Hematopoietic multipotent progenitor cell treated with erythropoietin and hydrocortisone succinate and interleukin-3 and kit ligand, for 6 days (in vitro differentiated cells): ENCODE measurements at regions not wholly inside any gene's neighbourhood (a gene's known extent, or its start where the extent isn't known, plus 50 kb on each side); places are given as distances from the start of the nearest gene placed in this dataset.
"Not testable (repeated sequence)": the region's sequence is repeated elsewhere in the genome, so short reads cannot be mapped to it uniquely, and the experiment has no call there.

Experiments
- DNase-seq: peaks from one replicate; pipeline ENCODE4 v3.0.0-alpha.2; 2015

DNA sequence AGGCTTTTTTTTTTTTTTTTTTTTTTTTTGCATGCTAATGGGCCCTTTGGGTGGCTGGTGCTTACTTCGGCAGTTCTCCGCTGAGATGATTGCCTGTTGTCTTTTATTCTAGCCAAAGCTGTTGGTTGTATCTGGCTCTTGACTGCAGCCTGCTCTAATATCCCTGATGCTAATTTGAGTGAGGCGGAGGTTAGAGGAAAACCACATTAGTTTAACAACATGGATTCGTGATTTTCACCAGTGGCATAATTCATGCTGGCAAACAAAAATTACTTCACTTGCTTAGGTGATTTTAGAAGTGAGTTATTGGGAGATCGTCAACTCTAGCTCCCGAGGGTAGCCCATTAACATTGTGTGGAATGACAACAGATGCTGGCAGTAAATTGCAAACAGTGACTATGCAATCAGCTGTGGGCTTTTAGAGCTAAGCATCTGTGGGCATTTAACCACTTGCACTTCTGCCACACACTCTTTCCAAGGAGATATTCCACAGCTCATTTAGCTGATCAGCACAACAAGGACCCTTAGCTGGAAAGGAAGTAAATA lies 97.6 kb upstream of the ZDHHC17 start:
- DNase-seq: no peak

DNA sequence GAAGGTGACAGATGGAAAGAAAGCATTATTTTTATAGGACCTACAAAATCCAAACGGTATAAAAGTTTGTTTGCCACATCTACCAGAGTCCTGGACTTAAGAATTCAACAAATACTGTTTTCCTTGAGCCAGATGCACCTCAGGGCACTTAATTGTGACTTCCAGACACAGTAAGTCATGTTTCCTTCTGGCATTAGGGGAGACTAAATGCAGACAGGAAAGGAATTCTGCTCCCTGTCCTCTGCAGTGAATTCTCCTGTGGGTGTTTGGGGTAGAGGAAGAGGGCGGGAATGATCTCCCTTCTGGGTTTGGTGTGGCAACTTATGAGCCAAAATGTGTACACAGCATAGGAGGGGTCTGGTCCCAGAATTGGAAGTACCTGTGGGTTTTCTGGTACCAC lies 93.9 kb upstream of the ZDHHC17 start:
- no peak for DNase-seq

DNA sequence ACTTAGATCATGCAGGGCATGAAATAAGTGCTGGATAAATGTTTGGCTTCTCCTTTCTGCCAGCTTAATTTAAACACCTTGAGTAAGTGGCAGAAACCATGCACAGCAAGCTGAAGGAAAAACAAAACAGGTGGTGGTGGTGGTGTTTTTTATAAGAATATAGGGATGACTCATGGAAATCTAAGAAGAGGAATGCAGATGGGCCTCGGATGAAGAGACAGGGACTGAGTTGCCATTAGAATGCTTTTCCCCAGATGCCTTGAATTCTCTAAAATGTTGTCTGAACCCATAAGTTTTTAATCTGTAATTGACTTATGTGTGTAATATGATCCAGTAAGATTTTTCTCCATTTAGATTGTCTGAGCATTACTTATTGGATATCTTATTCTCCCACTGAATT lies 93.1 kb upstream of the ZDHHC17 start:
- no peak for DNase-seq

DNA sequence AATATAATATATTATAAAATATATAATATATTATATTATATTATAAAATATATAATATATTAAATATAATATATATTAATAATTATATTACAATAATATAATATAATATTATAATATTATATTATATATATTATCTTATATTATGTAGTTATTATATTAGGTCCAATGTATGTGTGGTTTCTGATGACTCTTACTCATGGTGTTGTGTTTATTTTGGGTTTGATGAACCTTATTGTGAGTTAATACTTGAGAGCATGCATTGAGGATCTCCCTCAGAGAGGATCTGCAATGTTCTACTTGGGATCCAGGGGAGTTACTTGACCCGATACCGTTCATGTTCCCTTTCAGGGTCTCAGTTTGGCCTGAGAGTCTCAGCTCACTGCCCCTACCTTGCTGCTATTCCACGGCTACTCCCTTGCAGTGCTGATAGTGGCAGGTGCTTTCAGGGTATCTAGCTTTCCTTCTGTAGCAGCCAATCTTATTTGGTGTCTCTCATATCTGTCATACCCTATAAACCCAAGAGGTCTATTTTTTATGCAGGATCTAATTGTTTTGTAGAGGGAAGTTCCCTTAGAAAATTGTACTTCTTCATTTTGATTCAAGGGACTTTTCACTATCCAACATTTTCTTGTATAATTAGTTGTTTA lies 89.1 kb upstream of the ZDHHC17 start:
- DNase-seq: peak; percentile 10

DNA sequence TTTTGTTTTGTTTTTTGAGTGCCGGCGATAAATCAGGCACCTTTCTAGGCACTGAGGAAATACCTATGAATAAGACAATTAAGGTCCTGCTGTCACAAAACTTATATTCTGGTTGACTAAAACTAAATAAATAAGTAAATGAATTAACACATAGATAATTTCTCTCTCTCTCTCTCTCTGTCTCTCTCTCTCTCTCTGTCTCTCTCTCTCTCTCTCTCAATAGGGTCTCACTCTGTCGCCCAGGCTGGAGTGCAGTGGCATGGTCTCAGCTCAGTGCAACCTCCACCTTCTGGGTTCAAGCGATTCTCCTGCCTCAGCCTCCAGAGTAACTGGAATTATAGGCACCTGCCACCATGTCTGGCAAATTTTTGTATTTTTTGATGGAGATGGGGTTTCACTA lies 87.7 kb upstream of the ZDHHC17 start:
- DNase-seq: not testable (repeated sequence)

DNA sequence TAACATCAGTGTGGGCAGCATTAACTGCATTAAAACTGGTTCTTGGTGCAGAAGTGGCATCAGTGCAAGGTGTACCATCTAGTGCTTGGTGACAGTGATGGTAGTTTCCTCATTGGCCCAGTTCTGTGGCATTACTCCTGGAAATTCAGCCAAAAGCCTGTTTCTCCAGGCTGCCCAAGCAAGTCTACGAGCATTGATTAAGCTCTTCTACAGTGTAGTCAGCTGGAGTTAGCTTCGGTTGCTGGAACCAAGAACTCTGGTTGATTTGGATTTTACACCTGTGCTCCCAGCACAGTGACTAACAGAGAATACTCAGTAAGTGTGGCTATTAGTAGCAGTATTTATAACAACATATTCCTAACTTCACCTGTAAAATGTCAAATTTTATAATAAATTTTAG lies 84.9 kb upstream of the ZDHHC17 start:
- DNase-seq: no peak

DNA sequence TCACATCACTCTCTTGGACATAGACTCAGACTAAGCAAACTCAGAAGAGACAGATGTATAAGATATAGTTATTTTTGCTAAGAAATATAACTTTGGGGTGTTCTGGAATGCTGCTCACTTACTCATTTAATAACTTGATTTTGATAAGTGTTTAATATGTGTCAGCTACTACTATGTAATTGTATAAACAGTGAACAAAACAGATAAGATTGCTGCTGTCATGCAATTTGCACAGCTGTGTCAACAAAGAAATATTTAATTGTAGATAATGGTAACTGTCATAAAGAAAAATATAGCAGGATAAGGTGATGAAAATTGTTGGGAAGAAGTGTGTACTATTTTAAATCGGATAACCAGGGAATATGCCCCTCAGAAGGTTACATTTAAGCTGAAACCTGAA lies 84.1 kb upstream of the ZDHHC17 start:
- no peak for DNase-seq

DNA sequence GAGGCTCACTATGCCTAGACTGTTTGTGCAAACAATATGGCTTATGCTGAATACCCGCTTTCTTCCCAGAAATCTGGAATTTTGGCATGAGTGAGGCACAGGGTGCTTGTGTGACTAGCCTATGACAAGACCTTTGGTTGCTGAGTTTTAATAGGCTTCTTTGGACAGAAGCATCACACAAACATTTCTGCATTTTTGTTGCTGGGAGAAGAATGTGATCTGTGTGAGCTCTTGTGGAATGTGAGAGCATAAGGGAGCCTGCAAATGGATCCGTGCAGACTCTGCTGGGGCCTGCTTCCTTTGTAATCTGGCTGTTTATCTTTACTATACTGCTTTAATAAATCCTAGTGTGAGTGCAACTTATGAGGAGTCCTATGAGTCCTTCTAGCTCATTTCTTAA lies 83.0 kb upstream of the ZDHHC17 start:
- DNase-seq: no peak

DNA sequence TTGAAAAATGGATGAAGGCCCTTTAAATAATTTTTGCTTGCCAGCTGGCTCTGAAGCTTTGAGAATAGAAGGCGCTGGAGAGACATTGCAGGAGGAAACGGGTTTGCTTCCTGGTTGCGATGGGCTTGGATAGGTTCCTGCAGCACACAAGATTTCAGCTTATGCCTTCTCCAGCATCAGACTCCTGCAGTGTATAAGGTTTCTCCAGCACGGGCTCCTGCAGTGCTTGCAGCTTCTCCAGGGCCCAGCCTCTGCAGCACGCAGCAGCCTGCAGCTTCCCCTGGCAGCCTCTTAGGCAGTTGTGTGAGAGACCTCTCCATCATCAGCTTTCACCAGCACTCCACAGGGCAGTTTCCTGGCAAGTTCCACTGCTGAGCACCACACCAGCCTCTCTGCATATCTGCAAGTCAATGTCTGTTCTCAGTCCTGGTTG lies 78.7 kb upstream of the ZDHHC17 start:
- DNase-seq: peak; percentile 20

DNA sequence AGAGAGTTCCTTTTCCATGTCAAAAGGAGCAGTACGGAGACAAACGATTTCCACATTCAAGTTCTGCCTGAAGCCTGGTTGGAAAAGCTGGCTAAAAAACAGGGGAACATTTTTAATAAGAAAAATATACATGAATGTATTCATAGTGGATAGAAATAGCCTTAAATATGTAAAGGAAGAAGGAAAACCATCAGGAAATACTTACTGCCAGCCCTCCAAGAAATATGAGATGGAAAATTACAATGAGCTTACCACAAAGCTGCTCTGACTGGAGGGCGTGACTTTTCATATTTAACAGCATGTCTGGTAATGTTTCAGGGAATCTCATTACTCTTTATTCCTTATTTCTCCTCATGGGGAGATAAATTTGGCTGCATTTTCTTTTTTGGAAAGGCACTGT lies 75.9 kb upstream of the ZDHHC17 start:
- DNase-seq: no peak

DNA sequence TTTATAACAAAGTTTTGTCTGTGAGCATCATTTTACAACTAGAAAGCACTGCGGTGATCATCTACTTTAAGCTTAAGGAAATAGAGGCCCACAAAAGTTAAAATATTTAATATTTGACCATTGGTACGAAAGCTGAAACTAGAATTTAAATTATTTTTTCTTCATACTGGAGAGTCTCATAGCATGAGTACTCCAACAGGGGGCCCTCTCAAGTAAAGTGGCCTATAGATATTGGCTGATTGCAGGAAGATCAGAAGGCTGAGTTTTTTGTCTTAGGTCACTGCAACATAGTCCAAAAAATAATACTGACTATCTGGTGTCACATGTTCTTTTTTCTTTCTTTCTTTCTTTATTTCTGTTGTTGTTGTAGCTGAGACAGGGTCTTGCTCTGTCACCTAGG lies 75.3 kb upstream of the ZDHHC17 start:
- peak; percentile 69 for DNase-seq

DNA sequence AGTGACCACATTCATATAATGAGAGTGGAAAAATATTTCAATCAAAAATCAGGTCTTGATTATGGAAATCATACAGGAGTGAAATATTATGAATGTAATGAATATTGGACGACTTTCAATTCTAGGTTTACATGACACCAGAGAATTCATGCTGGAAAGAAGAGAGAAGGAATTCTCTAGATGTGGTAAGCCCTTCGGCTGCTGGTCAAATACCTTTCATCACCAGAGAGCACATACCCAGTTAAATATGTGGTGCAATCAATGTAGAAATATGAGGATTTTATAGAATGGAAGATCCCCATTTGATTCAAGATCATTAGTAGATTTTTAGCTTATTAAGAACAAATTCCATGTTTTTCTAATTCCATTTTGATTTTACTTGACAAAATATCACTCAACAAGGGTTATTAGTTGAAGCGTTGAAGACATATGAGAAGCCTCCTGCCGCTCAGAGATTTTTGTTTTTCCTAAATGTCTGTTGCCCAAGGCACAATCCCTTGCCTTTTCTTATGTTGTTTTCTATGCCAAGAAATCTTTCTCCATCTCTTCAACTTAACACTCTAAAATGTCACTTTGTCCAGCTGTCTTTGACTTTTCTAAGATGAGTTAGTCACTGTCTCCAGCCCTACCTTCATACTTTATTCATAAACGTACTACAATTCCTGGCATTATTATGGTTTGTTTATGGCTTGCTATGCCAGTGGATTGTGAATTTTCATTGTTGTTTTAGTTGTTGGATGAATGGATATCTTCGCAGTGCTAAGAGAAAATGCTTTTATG lies 72.8 kb upstream of the ZDHHC17 start:
- DNase-seq: no peak

DNA sequence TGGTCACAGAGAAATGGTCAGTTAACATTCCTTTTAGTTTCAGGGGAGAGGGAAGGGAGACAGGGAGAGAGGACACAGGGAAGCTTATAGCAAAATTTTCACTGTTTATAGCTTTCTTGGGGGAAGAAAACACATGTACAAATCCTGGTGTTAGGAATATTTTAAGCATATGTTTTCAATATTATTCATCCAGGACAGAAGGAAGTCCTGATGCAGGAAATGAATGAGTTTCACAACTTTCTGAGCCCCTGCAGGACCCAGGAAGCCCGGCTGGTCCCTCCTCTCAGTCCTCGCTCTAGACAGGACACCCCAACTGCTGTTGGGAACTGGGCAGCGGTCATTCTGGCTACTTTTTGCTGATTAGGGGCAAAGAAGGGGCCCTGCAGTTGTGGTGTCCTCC lies 71.1 kb upstream of the ZDHHC17 start:
- no peak for DNase-seq

DNA sequence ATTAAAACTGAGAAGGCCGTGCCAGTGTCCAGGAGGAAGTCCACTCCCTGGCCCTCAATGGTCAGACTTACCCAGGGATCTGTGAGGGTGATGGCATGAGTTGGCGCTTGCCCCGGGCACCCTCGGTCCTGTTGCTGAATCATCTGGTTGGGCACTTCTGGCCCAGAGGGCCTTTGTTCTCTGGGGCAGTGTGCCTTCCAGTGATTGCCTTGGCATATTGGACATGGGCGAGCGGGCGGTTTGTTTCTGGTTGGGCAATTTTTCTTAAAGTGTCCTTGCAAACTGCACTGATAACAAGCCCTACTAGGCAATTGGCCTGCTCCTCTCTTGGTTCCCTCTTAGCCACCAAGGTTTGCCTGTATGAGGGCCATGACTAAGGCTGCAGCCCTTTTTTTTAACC lies 69.5 kb upstream of the ZDHHC17 start:
- DNase-seq: no peak

DNA sequence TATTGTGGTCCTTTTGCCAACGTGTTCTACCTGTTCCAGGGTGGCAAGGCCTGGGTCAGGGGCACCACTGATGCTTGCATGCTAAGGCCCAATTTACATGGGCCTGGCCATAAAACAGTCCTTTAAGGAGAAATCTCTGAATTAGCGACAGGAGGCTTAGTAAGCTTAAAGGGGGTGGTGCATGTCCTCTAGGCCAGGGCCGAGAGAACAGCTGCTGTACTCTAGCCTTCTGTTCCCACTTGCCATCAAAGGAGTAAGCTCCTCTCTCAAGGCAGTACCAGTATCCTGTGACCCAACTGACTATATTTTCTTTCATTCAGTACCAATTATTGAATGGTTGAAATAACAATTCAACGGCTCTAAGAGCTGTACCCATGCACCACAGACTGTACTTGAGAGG lies 67.7 kb upstream of the ZDHHC17 start:
- no peak for DNase-seq

DNA sequence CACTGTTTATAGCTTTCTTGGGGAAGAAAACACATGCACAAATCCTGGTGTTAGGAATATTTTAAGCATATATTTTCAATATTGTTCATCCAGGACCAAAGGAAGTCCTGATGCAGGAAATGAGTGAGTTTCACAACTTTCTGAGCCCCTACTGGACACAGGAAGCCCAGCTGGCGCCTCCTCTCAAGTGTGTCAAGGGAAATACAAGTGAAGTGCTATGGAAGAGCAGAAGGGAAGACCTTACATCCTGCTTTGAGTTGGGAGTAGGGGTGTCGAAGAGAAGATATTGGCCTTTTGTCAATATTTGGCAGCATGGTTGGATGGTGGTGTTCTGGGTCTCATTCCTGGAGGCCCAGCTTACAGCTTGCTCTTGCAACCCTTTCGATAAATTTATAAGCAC lies 66.1 kb upstream of the ZDHHC17 start:
- DNase-seq: no peak

DNA sequence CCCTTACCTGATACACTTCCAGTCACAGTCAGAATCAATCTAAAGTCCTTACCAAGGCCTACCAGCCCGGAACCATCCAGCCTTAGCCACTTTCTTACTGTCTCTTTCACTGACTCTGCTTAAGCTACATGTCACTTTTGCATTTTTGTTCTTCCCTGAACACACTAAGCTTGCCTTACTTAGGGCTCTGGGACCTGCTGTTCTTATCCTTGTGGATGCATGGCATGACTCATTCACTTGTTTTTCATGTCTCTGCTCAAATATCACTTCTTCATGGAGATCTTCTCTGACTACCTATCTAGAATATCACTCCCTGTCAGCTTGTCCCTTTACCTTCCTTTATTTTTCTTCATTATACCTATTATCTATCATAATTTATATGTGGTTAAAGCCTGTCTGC lies 65.6 kb upstream of the ZDHHC17 start:
- DNase-seq: no peak

DNA sequence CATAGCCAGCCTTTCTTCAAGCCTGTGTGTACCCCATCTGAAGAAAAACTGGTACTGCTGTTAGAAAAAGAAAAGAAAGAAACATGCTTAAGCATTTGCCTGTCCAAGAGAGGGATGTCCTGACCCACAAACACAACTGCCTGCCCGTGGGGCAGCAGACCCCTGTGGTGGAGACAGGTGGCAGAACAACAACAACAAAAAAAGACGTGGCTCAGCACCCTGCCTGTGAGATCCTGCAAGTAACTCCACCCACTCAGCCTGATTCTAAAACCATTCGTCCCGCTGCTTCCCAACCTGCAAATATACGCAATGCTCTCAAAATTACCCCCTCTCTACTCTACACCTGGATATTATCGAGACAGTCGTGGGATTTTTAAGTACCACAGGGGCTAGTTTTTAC lies 64.9 kb upstream of the ZDHHC17 start:
- DNase-seq: no peak

DNA sequence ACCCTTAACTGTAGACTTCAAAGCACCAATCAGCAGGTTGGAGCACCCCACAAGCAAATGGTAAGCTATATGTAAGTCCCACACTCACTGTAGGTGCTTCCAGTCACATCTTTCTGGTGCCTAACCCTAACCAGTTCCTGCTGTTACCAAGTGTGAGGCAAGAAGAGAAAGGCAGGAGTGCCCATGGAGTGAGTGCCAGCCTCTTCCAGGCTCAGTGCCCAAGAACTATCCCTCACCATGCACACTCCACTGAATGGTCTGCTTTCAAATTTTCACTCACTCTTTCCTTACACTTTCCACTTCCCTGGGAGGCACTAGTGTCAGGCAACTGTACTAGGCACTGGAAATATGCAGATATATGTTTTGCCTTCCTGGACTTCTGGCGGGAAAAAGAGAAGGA lies 62.2 kb upstream of the ZDHHC17 start:
- DNase-seq: no peak

DNA sequence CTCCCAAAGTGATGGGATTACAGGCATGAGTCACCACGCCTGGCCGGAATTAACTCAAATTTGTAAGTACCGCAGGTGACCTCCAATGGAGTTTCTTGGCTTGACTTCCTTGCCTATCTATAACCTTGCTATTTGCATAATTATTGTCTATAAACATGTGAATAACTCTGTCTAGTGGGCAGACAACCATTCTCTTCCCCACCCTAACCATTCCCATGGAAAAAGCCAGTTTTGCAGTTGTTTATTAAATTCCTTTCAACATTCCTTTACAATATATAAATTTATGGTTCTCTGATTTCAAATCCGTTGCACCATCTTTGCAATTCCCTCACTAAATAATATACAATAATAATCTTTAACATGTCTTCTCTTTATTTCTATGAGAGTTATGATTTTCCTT lies 61.0 kb upstream of the ZDHHC17 start:
- no peak for DNase-seq

DNA sequence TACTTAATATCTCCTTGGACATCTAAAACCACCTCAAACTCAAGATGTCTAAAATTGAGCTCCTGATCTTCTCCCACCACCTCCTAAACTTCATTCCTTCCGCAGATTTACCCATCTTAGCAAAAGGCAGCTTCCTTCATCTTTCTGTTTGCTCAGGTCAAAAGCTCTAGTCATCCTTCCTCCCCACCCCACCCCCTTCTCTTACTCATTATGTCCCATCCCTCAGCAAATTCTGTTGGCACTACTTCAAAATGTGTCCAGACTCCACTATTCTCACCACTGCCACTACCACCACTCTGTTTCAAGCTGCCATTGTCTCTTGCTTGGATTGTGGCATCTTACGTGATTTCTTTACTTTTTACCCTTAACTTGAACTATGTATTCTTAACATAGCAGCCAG lies 59.2 kb upstream of the ZDHHC17 start:
- DNase-seq: no peak

DNA sequence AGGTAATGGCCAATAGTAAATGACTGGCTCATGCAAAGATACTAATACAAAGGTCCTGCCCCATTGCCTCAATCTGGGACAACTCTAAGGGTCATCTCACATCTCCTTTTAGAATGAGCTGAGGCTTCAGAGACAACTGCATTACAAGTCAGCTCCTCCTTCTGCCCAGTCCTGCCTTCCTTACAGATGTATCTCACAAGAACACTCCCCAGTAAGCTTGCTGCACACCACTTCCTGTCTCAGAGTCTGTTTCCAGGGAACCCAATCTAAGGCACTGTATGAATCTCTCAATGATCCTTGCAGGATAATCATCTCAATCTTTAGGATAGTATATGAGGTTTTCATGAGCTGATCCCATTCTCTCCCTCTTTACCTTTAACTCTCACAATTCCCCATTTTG lies 57.8 kb upstream of the ZDHHC17 start:
- DNase-seq: peak; percentile 49

DNA sequence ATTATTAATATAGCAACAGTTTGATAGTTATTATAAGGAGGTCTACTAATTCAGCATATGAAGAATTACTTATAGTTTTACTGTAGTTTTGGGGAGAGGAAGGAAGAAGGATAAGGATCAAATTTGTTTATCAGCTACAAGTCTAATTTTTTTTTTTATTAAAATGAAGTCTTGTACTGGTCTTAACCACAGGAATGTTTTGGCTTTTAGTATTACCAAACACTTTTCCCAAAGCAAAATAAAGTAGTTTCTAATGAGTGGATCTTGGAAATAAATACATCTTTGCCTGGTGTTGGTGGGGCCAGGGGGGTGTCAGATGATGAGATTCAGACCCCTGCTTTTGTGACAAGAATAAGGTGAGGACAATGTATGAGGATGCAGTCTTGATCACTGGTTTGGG lies 57.2 kb upstream of the ZDHHC17 start:
- no peak for DNase-seq

DNA sequence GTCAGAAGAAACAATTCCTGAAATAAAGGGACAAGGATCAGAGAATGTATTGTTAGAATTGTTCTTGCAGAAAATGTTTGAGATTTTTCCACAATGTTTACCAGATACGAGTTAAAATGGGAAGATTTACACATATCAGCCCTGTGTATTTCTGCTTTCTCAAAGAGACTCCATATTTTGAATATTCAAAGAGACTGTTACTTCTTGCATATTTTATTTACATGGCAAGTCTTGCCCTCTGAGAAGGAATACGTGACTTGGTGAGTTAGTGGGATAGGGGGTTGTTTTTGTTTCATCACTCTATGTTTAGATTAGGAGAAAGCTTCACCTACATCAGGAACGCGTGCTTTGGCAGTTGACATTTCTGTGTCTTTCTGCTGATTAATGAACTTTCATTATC lies 56.1 kb upstream of the ZDHHC17 start:
- DNase-seq: no peak

DNA sequence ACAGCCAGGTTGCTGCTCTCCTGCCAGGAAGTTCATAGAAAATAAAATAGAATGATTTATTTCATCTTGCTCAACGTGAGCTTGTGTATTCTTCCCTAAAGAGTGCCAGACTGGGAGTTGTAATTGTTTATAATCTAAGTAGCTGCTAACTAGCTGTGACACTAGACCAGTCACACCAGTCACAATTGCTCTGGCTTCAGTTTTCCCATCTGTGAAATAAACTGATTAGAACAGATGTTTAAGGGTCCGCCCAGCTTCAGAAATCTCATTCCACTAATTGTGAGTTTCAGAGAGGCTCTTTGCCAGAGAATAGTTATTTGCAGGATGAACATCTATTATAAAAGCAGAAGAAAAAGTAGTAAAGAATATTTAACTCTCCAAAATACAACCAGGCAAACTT lies 55.6 kb upstream of the ZDHHC17 start:
- DNase-seq: no peak
